Psoas muscle (tissue), 7 donors: ENCODE measurements at regions not wholly inside any gene's neighbourhood (a gene's known extent, or its start where the extent isn't known, plus 50 kb on each side); places are given as distances from the start of the nearest gene placed in this dataset.

ENCODE experiments used
- ATAC-seq, 4 donors: fragments of 200-7000 bp; cut with Tn5 transposase; one replicate each; pipeline ENCODE4 v1.9.1; 2020; ENCODE audit warnings: moderate library complexity in 3 of 4, mild to moderate bottlenecking in 2 of 4
- DNase-seq, 2 donors: peaks; one replicate each; pipeline ENCODE4 v3.0.0-alpha.2; 2020
- H3K27ac ChIP-seq: fragments of 200-600 bp; one replicate; pipeline ENCODE4 v1.8.0; 2022
- H3K27me3 ChIP-seq, 3 donors: fragments of 200-600 bp in 1 of 3; one replicate each; pipeline versions ENCODE4 v1.6.1 to v1.8.0; 2013 to 2022; ENCODE audit warnings: low read length in 2 of 3, mild to moderate bottlenecking in 2 of 3, moderate library complexity in 1 of 3; ENCODE audit not compliant: insufficient read depth in 3 of 3
- H3K36me3 ChIP-seq, 2 donors: fragments of 200-600 bp in 1 of 2; one replicate each; pipeline versions ENCODE4 v1.6.1 to v1.8.0; 2013 to 2022; ENCODE audit warnings: low read depth in 1 of 2, mild to moderate bottlenecking in 1 of 2, moderate library complexity in 1 of 2; ENCODE audit not compliant: insufficient read depth in 1 of 2
- H3K4me1 ChIP-seq: fragments of 200-600 bp; one replicate; pipeline ENCODE4 v1.8.0; 2022
- H3K4me3 ChIP-seq: fragments of 200-600 bp; one replicate; pipeline ENCODE4 v1.8.0; 2022; ENCODE audit warnings: mild to moderate bottlenecking
- H3K9me3 ChIP-seq: fragments of 200-600 bp; one replicate; pipeline ENCODE4 v1.8.0; 2022
- CTCF ChIP-seq: fragments of 200-600 bp; IDR thresholded peaks from one replicate; pipeline ENCODE4 v1.8.0; 2022; ENCODE audit warnings: antibody characterized with exemption
- WGBS, 3 donors: extraction: QIAGEN DNeasy Blood & Tissue Kit; methylation state at CpG; one replicate each; pipeline versions ENCODE4 v1.1.6 to v1.1.7; 2013; 5-methylcytosine and 5-hydroxymethylcytosine counted together
- intact Hi-C, 2 donors: fragments of 100-400 bp; cut with DNase I; formaldehyde crosslinking; loops; one replicate each; pipeline versions ENCODE4 v1.11.0 to v1.14.2; 2022
- donor health status: healthy with polysubstance abuse.
- donor health status: DM: no; HTN: no; CAD: no; lungs with moderate emphysema.
- donor health status: Bipolar disorder and iron deficiency.
- donor health status: healthy.
- donor health status: DM: yes; HTN: yes; CAD: no.
- donor health status: DM: no; HTN: no; CAD: no.
- donor health status: DM: yes; HTN: yes; CAD: no.

GRCh38 chr12:97681612-97682504, 219.3 kb downstream of the RMST start:
- intact Hi-C loops: no loop called here
- H3K9me3 ChIP-seq: no peaks in the 10 kb centered on the region
- no peaks in the 10 kb centered on the region for H3K4me1 ChIP-seq
- ATAC-seq: no peak
- no peak overlapping the region for H3K4me3 ChIP-seq
- DNase-seq: no peak
- TF ChIP-seq CTCF: no peak
- H3K36me3 ChIP-seq: no peaks in the 10 kb centered on the region
- WGBS, 3 donors: 70 to 77% (median 74%) methylated on average over 8 of the region's 8 CpGs
- H3K27ac ChIP-seq: no peak overlapping the region
- no peaks in the 10 kb centered on the region for H3K27me3 ChIP-seq

GRCh38 chr12:97685360-97685759, 222.8 kb downstream of the RMST start:
- no peak for TF ChIP-seq CTCF
- Histone ChIP-seq H3K36me3 (no peaks in the 10 kb centered on the region), H3K9me3 (no peaks in the 10 kb centered on the region), H3K27me3 (no peaks in the 10 kb centered on the region), H3K4me1 (no peaks in the 10 kb centered on the region), H3K4me3 (no peak overlapping the region), H3K27ac (no peak overlapping the region)
- intact Hi-C loops: no loop called here
- no peak for ATAC-seq
- DNase-seq: no peak

- H3K4me3 ChIP-seq: no peak overlapping the region
- no peaks in the 10 kb centered on the region for H3K4me1 ChIP-seq
- no peaks in the 10 kb centered on the region for H3K9me3 ChIP-seq
- no peaks in the 10 kb centered on the region for H3K36me3 ChIP-seq
- no peak for DNase-seq
- WGBS, 3 donors: 50 to 59% (median 51%) methylated on average over 4 of the region's 4 CpGs
- intact Hi-C loops: no loop called here
- H3K27me3 ChIP-seq: no peaks in the 10 kb centered on the region
- no peak for ATAC-seq
- H3K27ac ChIP-seq: no peak overlapping the region
- TF ChIP-seq CTCF: no peak
These were observed 239.3 kb downstream of the RMST start for GRCh38 chr12:97701901-97702300.

- no peak for DNase-seq
- H3K27me3 ChIP-seq: peaks cover 0 to 2% (median 0%) of the 10 kb centered on the region in 3 donors
- H3K9me3 ChIP-seq: no peaks in the 10 kb centered on the region
- no peak overlapping the region for H3K27ac ChIP-seq
- ATAC-seq: no peak
- H3K4me1 ChIP-seq: no peaks in the 10 kb centered on the region
- no peak for TF ChIP-seq CTCF
- intact Hi-C loops: no loop called here
- WGBS, 3 donors: 79 to 84% (median 81%) methylated on average over 1 of the region's 1 CpG
- H3K4me3 ChIP-seq: no peak overlapping the region
- H3K36me3 ChIP-seq: no peaks in the 10 kb centered on the region
These were observed 248.8 kb downstream of the RMST start for GRCh38 chr12:97711392-97711791.

GRCh38 chr12:97713270-97713669, 250.7 kb downstream of the RMST start:
- H3K27me3 ChIP-seq: peaks cover 0 to 2% (median 0%) of the 10 kb centered on the region in 3 donors
- intact Hi-C loops: no loop called here
- H3K36me3 ChIP-seq: no peaks in the 10 kb centered on the region
- H3K4me1 ChIP-seq: no peaks in the 10 kb centered on the region
- no peak for TF ChIP-seq CTCF
- WGBS, 3 donors: 22 to 44% (median 23%) methylated on average over 1 of the region's 1 CpG
- ATAC-seq: no peak
- DNase-seq: no peak
- no peak overlapping the region for H3K4me3 ChIP-seq
- H3K9me3 ChIP-seq: no peaks in the 10 kb centered on the region
- H3K27ac ChIP-seq: no peak overlapping the region
